GM21423 (cell line): ENCODE measurements at regions not wholly inside any gene's neighbourhood (a gene's known extent, or its start where the extent isn't known, plus 50 kb on each side); places are given as distances from the start of the nearest gene placed in this dataset.

Experiments
- ATAC-seq: cut with Tn5 transposase; IDR thresholded peaks from one replicate; pipeline ENCODE4 v1.9.1; 2021; ENCODE audit warnings: mild to moderate bottlenecking, moderate library complexity; ENCODE audit not compliant: unreplicated experiment

- no peak for ATAC-seq
These were observed 201.3 kb upstream of the IL12B start for GRCh38 chr5:159531554-159532105.

- ATAC-seq = no peak
These were observed 202.9 kb upstream of the IL12B start for GRCh38 chr5:159533197-159533596.

GRCh38 chr5:159536166-159536565 lies 205.9 kb upstream of the IL12B start:
- ATAC-seq = no peak

- ATAC-seq = no peak
These were observed 206.4 kb upstream of the IL12B start for GRCh38 chr5:159536646-159537045.

GRCh38 chr5:159539678-159540077 lies 209.4 kb upstream of the IL12B start:
- ATAC-seq = no peak

GRCh38 chr5:159543326-159543725 lies 213.0 kb upstream of the IL12B start:
- no peak for ATAC-seq

GRCh38 chr5:159545156-159545555 lies 214.9 kb upstream of the IL12B start:
- no peak for ATAC-seq

- ATAC-seq = no peak
These were observed 217.3 kb upstream of the IL12B start for GRCh38 chr5:159547466-159548195.

GRCh38 chr5:159548517-159548916 lies 218.2 kb upstream of the IL12B start:
- ATAC-seq = no peak

GRCh38 chr5:159549046-159549445 lies 218.8 kb upstream of the IL12B start:
- no peak for ATAC-seq

GRCh38 chr5:159550951-159551350 lies 220.7 kb upstream of the IL12B start:
- ATAC-seq = no peak

- ATAC-seq = no peak
These were observed 222.5 kb upstream of the IL12B start for GRCh38 chr5:159552751-159553150.

- no peak for ATAC-seq
These were observed 223.5 kb upstream of the IL12B start for GRCh38 chr5:159553792-159554191.

- no peak for ATAC-seq
These were observed 224.8 kb upstream of the IL12B start for GRCh38 chr5:159555084-159555483.

- no peak for ATAC-seq
These were observed 229.1 kb upstream of the IL12B start for GRCh38 chr5:159559337-159559736.

- ATAC-seq = no peak
These were observed 229.8 kb upstream of the IL12B start for GRCh38 chr5:159560088-159560487.

- ATAC-seq = no peak
These were observed 233.7 kb upstream of the IL12B start for GRCh38 chr5:159564031-159564430.

GRCh38 chr5:159566832-159567231 lies 236.5 kb upstream of the IL12B start:
- no peak for ATAC-seq

- no peak for ATAC-seq
These were observed 237.2 kb upstream of the IL12B start for GRCh38 chr5:159567461-159567860.

- ATAC-seq = no peak
These were observed 241.4 kb upstream of the IL12B start for GRCh38 chr5:159571501-159572244.

GRCh38 chr5:159576902-159577301 lies 246.6 kb upstream of the IL12B start:
- no peak for ATAC-seq
